ENCODE measurements at regions not wholly inside any gene's neighbourhood (a gene's known extent, or its start where the extent isn't known, plus 50 kb on each side); places are given as distances from the start of the nearest gene placed in this dataset.

- DNase-seq, result no peak
Observed at GRCh38 chr13:99892866-99893504, 78.6 kb downstream of the ZIC5 start.

DNA sequence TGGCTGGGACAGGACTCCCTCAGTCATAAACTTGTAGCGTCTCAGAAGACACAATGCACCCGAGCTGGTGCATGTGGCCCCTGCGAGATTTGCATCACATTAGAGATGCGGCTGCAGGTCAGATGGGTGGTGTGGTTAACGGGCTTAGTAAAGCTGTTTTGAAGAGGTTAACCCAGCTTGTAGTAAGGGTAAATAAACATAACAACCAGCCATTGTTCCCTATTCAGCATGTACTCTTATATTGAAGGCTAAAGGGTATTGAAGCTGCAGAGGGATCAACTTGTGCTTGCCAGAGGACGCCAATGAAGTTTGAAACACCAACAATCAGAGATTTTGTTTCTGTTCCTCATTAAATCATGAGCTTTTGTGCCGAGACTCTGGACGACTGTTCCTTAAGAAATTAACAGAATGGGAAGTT lies 79.4 kb downstream of the ZIC5 start:
- no peak for DNase-seq

DNA sequence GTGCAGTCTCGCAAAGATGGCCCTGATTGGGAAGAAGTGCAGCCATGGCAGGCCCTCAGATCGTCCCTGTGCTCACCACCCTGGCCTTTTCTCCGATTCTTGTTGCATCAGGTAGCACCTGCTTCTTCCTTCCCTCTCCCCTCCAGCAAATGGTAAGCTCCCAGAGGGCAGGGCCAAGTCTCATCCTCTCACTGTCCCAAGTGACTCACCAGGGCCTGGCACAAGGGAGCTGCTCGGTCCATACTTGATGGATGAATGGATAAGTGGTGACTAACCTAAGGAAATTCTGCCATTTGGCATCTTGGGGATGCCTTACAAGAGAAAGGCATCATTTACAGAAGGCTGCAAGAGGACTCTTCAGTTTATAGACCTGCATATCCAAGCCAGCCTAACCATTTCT lies 84.9 kb downstream of the ZIC5 start:
- no peak for DNase-seq

GRCh38 chr13:99884913-99885312 lies 86.7 kb downstream of the ZIC5 start:
- no peak for DNase-seq

DNA sequence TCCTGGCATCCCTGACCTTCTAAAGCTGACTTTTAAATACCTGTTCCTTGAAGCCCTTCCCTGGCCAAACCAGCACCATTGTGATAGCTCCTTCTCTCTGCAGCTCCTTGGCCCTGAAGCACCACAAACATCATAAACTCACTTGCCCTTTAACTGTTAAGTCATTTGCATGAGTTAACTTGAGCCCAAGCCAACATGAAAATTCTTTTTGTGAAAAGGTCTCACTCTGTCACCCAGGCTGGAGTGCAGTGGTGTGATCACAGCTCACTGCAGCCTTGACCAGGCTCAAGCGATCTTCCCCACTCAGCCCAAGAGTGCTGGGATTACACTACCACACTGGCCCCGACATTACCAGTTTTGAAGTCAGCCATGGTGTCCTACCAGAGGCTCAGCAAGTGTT lies 87.8 kb downstream of the ZIC5 start:
- DNase-seq, result no peak

GRCh38 chr13:99878921-99879610 lies 92.5 kb downstream of the ZIC5 start:
- DNase-seq, result no peak

DNA sequence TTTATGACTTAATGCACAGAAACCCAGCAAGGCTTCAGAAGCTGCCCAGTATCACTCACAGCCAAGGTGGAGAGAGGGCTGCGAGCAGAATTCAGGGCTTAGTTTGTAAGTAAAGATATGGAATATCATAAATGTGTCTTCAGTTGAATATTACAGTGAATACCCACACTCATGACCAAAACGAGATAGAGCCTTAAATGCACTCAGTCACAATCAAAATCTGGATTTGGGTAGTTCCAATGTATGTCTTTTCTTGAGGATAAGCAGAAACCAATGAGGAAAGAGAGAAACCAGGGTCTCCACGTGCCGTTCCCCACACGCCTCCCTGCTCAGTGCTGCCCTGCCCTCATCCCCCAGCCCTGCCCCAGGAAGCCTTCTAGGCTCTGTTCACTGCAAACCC lies 94.9 kb downstream of the ZIC5 start:
- no peak for DNase-seq

DNA sequence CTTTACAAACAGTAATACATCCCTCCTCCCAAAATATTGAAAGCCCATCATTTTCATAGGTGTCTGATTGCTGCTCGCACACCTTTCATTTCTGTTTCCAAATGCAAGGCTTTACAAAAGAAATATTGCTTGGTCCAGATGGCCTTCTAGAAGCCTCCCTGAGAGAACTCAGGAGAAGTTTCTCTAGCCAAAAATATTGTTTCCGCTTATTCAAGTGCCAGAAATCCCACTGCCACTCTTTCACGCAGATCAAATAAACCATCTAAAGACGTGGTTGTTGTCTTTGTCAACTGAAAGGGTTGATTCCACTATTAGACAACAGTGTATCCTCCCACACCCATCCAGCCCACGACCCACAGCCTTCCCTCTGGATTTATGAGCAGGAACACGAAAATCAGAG lies 96.2 kb downstream of the ZIC5 start:
- DNase-seq, result no peak

DNA sequence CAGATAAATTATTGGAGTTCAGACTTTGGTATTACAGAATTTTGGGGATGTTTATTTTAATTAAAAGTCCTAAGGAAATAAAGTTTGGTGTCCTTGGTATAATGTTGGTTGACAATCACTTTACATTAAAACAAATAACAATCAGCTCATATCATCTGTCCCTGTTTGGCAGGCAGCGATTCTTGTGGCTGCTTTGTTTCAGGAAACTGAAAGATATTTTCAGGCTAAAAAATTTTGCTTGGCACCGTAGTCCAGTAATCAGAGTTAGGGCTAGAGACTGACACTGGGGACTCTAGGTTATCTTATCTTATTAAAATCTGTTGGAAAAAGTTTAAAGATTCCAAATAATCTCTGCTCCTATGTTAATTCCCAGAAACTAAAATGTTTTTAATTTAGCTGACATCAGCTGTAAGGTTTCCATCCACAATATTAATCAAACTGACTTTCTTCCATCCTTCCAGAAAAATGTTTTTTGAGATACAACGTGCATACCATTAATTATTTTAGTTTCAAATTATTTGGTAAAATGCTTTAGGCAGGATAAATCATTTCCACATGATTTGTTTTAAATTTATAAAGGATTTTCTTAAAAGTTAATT lies 97.6 kb downstream of the ZIC5 start:
- no peak for DNase-seq

DNA sequence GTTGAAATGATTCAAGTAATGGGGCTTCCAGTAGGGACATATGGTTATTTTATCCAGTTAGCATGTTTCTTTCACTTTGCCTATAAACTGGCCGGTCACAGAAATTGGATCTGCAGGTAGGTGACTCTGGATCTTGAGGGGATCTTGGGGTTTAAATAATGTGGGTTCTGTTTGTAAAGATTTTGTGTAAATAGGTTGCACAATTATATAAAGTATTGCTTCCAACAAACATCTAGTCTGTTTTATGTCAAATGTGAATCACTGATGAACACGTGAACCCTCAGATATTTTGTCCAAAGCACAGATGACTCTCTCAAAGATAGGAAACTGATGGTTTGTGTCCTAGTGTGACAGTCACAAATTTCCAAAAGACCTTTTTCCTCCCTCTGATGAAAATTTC lies 98.4 kb downstream of the ZIC5 start:
- DNase-seq, result no peak

DNA sequence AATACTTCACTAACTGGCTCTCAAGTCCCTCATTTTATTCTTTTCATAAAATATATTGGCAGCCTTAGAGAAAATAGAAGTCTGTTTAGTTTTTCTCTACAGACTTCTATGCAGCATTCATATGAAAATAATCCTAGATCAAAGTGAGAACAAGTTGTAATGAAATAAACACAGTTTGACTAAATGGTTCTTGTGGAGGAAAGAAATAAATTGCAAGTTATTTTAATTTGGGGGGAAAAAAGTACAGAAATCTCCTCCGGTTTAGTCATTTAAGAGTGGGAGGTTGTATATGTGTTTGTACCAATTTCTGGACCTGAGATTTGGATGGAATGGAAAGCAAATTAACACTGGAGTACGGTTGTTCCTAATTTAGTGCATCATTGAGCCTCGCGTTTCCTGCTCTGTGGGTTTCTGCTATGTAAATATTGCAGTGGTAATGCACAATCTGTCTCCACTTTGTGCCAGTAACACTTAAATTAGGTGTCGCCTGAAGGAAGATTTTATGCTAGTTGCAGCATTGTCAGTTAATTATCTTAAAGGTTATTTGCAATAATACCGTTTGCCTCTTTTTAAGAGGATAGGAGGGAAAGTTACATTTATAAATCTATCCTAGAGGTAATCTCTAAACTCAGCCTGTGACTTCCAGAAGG lies 100.2 kb downstream of the ZIC5 start:
- DNase-seq, result no peak

- DNase-seq, result no peak
Observed at GRCh38 chr13:99870541-99870940, 101.0 kb downstream of the ZIC5 start.

DNA sequence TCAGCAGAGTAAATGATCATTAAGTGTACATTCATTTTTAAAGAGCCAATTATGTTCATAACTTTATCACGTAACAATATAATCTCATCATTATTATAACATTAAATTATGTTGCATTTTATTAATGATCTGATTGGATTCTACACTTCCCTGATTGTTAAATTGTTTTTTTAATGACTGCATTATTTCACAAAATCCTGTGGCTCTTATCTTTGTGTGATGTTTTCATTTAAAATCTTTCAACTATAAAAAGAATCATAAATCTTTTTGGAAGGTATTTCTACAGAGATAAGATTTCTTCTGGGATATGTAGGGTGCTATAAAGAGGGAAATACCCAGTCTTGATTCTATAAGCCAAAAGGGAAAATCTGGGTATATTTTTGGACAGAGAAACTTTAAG lies 101.7 kb downstream of the ZIC5 start:
- no peak for DNase-seq

- DNase-seq, result no peak
Observed at GRCh38 chr13:99868767-99869166, 102.8 kb downstream of the ZIC5 start.

- DNase-seq, result no peak
Observed at GRCh38 chr13:99867535-99868257, 103.9 kb downstream of the ZIC5 start.

- no peak for DNase-seq
Observed at GRCh38 chr13:99866781-99867180, 104.8 kb downstream of the ZIC5 start.

DNA sequence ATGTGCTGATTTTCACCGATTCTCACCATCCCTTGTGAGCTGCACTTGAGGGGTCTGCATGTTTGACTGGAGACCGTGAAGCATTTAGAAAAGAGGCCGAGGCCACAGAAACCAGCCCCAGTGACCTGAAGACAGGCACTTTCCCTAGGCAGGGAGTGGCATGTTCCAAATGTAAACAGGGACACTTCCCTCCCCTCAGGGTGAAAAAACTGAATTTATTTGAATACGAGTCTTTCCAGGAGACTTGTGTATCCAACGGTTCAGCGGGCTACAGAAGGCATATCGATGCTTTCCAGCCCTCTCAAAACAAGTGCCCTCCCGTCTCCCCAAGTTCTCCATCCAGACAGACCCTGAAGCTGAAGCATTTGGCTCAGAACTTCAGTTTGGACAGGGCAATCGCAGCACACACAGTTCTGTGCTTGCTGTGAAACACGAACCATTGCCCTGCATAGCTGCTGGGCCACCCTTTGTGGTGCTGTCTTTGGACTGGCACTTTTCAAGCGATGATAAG lies 106.1 kb downstream of the ZIC5 start:
- no peak for DNase-seq

DNA sequence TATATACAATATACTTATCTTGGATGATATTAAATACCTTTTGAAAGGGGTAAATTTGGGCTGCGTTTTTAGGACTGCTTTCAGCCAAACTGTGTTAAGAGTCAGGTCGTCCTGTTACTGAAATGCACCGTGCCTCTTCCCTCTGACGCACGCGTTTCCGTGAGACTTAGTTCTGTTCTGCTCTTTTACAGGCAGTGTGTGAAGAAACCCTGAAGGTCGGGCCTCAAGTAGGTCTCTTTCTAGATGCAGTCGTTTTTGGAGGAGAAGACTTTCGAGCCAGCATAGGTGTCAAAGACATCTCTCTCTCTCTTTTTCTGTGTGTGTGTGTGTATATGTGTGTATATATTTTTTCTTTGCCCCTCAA lies 107.0 kb downstream of the ZIC5 start:
- DNase-seq, result no peak

DNA sequence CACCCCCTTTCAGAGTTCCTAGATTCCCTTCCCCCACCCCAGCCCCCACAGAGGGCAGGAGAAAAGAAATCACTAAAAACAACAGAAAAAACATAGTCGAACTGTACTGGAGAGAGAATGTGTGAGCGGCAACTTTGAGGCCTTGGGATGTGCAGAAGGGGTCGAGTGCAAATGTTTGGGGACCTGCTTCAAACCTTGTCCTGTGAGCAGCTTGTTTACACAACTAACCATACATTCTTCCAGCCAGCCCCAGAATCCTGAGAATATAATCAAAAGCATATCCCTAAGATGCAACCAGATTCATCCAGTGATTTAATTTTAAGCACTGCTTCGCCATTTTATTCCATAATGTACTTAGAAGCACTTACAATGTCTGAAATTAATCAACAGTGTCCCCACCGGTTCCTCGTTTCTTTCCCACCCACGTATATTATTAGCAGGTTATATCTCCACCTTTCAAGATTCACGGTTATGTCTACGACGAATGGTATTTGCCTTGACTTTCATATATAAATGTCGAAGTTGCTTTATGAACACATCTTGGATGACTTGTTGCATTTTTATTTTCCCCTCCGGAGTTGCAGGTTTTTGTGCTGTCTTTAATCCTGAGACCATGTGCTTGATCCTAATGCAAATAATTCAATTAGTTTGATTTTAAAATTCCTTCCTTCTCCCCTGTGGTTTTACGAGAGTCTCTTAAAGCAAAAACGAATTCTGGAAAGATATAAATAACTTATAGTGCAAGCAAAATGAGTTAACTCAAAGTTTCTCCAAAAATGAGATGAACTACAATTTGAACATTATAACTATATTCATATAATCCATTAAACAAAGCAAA lies 107.6 kb downstream of the ZIC5 start:
- DNase-seq, result no peak

DNA sequence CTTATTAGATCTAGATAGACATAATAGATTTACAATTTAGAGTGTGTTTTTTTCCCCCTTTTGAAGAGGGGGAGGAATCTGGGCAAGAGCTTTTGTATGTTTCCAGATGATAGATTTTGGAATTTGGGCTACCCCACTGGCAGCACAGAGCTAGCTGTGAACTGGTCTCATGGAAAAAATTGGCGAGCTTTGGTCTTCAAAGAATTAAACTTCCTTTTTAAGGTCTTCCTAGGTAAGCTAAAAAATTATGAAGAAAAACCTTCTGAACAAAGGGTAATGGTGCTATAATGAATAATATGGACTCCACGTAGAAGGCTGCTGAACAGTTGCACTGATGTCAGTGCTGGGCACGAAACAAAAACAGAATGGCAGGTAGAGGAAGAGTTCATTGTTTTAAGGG lies 109.3 kb downstream of the ZIC5 start:
- DNase-seq, result no peak

DNA sequence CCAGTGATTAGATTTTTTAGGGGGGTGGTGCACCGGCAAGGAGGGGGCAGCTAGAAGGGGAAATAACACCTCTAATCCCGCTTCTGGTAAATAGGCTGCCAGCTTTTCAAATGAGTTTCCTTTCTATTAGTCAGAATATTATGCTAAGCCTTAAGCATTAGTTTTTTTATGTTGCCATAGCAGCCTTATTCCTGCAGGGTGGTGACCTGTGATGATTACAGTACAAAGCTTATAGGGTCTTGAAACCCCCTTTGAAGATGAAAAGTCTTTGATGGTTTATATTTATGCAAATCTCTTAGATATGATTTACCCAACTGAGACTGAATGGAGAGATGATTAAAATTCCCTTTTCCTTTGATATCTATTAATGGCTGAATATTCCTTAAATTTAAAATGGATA lies 109.8 kb downstream of the ZIC5 start:
- no peak for DNase-seq

GRCh38 chr13:99860745-99861144 lies 110.8 kb downstream of the ZIC5 start:
- DNase-seq, result no peak
